ENCODE measurements at regions not wholly inside any gene's neighbourhood (a gene's known extent, or its start where the extent isn't known, plus 50 kb on each side); places are given as distances from the start of the nearest gene placed in this dataset.

- no peak for TF ChIP-seq CTCF (IDR thresholded peaks at IDR 0.05; ENCODE audit: insufficient read depth, missing control alignments)
- FAIRE-seq (no peak), DNase-seq (ENCODE audit: insufficient read length, low spot score) (no peak)
Observed at GRCh38 chr13:99847318-99847750, 124.2 kb downstream of the ZIC5 start.

GRCh38 chr13:99845161-99845874, 126.2 kb downstream of the ZIC5 start:
- FAIRE-seq (no peak), DNase-seq (ENCODE audit: insufficient read length, low spot score) (no peak)
- TF ChIP-seq CTCF (IDR thresholded peaks at IDR 0.05; ENCODE audit: insufficient read depth, missing control alignments): no peak

GRCh38 chr13:99844421-99844820, 127.1 kb downstream of the ZIC5 start:
- FAIRE-seq (no peak), DNase-seq (ENCODE audit: insufficient read length, low spot score) (no peak)
- no peak for TF ChIP-seq CTCF (IDR thresholded peaks at IDR 0.05; ENCODE audit: insufficient read depth, missing control alignments)

- FAIRE-seq (no peak), DNase-seq (ENCODE audit: insufficient read length, low spot score) (no peak)
- no peak for TF ChIP-seq CTCF (IDR thresholded peaks at IDR 0.05; ENCODE audit: insufficient read depth, missing control alignments)
Observed at GRCh38 chr13:99843872-99844271, 127.7 kb downstream of the ZIC5 start.

- FAIRE-seq (no peak), DNase-seq (ENCODE audit: insufficient read length, low spot score) (no peak)
- no peak for TF ChIP-seq CTCF (IDR thresholded peaks at IDR 0.05; ENCODE audit: insufficient read depth, missing control alignments)
Observed at GRCh38 chr13:99842405-99842804, 129.2 kb downstream of the ZIC5 start.

- no peak for FAIRE-seq
- no peak for DNase-seq (ENCODE audit: insufficient read length, low spot score)
- no peak for TF ChIP-seq CTCF (IDR thresholded peaks at IDR 0.05; ENCODE audit: insufficient read depth, missing control alignments)
Observed at GRCh38 chr13:99836291-99836690, 135.3 kb downstream of the ZIC5 start.

- FAIRE-seq: no peak
Observed at GRCh38 chr13:99835442-99835841, 136.1 kb downstream of the ZIC5 start.

More at GRCh38 chr13:99835442-99835841, 136.1 kb downstream of the ZIC5 start:
- no peak for DNase-seq (ENCODE audit: insufficient read length, low spot score)
- TF ChIP-seq CTCF (IDR thresholded peaks at IDR 0.05; ENCODE audit: insufficient read depth, missing control alignments): no peak
